Hematopoietic multipotent progenitor cell (in vitro differentiated cells): ENCODE measurements at regions not wholly inside any gene's neighbourhood (a gene's known extent, or its start where the extent isn't known, plus 50 kb on each side); places are given as distances from the start of the nearest gene placed in this dataset.
A peak's percentile ranks its signal among the peaks of the same experiment; 100 is the strongest.
"Not testable (repeated sequence)": the region's sequence is repeated elsewhere in the genome, so short reads cannot be mapped to it uniquely, and the experiment has no call there.

Source experiments
- DNase-seq, 3 donors: peaks; one replicate each; pipeline ENCODE4 v3.0.0-alpha.2; 2011 to 2015; ENCODE audit warnings: low read depth in 2 of 3, low spot score in 2 of 3

- no peak for DNase-seq
Measured at GRCh38 chrX:65837875-65838549, 170.6 kb downstream of the MSN start.

- DNase-seq: no peak
Measured at GRCh38 chrX:65831268-65831667, 163.8 kb downstream of the MSN start.

- DNase-seq: no peak
Measured at GRCh38 chrX:65828599-65828998, 161.1 kb downstream of the MSN start.

DNA sequence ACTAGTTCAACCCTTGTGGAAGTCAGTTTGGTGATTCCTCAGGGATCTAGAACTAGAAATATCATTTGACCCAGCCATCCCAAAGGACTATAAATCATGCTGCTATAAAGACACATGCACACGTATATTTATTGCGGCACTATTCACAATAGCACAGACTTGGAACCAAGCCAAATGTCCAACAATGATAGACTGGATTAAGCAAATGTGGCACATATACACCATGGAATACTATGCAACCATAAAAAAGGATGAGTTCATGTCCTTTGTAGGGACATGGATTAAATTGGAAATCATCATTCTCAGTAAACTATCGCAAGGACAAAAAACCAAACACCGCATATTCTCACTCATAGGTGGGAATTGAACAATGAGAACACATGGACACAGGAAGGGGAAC lies 157.8 kb downstream of the MSN start:
- DNase-seq: not testable (repeated sequence)

DNA sequence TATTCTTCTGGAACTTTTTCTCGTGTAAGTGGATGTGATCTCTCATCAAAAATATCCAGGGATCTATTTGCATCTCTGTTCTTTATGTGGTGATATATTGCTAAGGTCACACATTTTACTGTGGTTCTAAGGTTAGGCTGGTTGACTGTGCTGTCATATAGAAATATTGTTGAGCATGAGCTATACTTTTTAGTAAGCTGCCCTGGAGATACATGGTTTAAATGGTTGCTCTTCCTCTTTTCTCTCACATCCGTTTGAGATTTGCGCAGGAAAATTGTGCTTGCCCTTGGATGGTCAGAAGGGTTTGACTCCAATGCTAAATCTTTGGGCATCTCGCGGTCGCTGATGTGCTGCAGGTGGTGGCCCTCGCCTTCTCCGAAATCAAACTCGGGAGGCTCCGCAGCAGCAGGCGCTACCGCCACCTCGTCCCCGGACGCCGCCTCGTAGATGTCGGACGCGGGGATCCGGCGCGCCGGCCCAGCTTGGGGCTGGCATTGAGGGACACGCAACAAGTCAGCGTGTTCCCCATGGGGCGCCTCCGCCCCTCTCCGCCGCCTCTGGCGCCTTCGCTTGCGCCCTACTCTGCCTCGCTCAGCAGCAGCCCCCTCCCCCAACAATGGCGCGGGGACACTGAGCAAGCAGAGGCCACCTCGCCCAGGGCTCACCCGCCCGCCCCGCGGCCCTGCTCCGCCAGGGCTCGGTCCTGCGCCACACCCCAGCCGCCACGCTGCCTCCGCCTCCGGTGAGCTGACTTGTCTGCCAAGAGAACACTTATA lies 154.5 kb downstream of the MSN start:
- peak in 2 of 3 donors; percentile 44 to 50 for DNase-seq

GRCh38 chrX:65819983-65820382 lies 152.5 kb downstream of the MSN start:
- not testable (repeated sequence) for DNase-seq

DNA sequence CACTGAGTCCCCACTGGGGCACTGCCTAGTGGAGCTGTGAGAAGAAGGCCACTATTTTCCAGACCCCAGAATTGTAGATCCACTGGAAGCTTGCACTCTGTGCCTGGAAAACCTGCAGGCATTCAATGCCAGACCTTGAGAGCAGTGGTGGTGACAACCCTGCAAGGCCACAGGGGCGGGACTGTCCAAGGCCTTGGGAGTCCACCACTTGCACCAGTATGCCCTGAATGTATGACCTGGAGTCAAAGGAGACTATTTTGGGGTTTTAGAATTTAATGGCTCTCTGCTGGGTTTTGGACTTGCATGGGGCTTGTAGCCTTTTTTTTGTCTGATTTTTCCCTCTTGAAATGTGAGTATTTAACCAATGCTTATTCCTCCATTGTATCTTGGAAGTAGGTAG lies 145.8 kb downstream of the MSN start:
- DNase-seq: no peak

GRCh38 chrX:65811558-65812228 lies 144.2 kb downstream of the MSN start:
- DNase-seq: peak in 1 of 3 donors; percentile 1
